ENCODE measurements at regions not wholly inside any gene's neighbourhood (a gene's known extent, or its start where the extent isn't known, plus 50 kb on each side); places are given as distances from the start of the nearest gene placed in this dataset.
"Not testable (repeated sequence)": the region's sequence is repeated elsewhere in the genome, so short reads cannot be mapped to it uniquely, and the experiment has no call there.

- DNase-seq: no peak
These were observed 734.6 kb upstream of the SLITRK1 start for GRCh38 chr13:84616864-84617263.

- DNase-seq: no peak
These were observed 727.4 kb upstream of the SLITRK1 start for GRCh38 chr13:84609716-84610115.

DNA sequence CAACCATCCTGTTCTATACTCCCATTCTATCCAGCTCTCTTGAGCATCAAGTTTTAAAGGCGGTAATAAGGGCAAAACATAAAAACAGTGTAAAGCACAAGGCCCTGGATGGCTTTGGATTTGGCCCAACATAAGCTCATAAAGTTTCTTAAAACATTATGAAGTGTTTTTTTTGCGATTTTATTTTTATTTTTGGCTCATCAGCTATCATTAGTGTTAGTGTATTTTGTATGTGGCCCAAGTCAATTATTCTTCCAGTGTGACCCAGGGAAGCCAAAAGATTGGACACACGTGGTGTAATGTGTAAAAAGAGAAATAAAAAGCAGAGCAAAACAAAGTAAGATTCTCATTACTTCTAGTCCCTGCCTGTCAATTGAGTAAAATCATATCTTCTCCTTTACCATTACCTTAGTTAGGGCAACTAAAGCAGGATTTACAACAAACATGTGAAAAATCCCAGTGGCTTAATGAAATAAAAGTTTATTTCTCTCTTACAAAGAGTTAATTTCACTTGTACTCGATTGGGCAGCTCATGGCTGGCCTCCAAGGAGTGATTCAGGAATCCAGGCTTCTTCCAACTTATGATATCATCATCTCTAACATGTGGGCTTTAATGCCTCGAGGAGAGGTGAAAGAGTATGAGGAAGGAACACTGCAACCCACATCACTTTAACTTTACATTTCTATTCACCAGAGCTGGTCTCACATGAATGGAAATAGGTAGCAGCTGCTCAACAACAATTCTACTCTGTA, 725.2 kb upstream of the SLITRK1 start:
- DNase-seq: no peak

DNA sequence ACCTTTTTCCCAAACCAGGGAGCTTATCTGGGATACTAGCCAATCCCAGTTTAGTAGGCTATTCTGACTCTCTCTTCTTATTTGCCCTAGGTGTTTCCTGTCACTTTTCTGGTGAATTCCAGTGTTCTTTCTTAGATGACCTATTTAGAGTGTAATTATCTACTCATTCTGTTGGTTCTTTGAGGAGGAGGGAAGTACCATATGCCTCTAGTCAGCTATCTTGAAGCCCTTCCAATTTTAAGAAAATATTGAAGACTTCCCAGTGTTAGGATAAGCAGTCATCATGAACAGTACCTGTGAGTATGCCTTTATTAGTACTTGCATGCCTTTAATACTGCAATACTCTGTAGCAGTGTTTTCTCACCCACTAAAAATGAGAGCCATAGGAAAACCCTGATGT, 724.3 kb upstream of the SLITRK1 start:
- no peak for DNase-seq

DNA sequence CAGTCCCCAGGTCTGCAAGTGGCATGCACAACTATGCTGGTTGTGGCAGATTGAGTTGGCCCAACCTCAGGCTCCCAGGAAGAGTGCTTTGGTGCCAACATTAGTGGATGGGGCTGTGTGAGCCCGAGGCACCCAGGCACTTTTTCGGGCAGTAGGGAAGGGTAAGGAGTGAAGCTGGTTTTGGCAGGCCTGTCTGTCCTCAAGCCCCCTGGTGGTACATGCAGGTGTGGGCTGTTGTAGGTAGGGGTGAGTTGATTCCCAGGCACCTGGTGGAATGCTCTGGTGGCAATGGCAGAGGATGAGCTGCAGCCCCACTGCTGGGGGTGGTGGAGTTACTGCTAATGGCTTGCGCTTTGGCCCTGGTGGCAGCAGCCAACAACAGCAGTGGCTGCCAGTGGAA, 723.7 kb upstream of the SLITRK1 start:
- no peak for DNase-seq

DNA sequence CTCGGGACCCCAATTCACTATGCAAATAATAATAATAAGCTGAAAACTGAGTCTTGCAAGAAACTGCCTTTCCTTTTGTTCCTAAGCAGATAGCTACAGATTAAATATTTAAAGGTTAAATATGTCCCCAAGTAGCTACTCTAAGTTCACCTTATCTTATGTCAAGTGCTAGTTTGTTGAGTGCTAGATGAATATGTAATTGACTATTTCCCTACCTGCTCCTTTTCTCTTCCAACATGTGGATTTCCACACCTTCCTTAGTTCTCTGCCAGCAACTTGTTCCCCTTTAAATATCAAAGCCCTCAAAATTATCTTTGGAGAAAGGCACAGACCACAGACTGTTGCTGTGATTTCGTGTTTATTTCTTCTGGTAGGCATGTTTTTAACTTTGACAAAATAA, 709.2 kb upstream of the SLITRK1 start:
- no peak for DNase-seq

DNA sequence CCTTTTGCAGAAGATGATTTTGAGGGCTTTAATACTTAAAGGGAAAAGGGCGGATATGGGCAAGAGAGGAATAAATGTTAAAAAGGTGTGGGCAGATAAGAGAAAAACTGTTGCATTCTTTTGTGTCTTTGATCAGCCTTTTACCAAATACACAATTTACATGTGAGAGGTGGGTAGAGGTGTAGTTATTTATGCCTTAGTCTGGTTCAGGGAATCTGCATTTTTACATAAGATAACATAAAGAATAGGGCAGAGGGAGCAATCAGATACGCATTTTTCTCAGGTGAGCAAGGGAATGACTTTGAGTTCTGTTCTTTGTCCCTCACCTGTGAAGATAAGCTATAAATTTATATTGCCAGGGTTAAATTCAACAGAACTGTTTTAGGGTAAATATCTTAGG, 708.4 kb upstream of the SLITRK1 start:
- no peak for DNase-seq

- DNase-seq: no peak
These were observed 705.7 kb upstream of the SLITRK1 start for GRCh38 chr13:84588023-84588422.

DNA sequence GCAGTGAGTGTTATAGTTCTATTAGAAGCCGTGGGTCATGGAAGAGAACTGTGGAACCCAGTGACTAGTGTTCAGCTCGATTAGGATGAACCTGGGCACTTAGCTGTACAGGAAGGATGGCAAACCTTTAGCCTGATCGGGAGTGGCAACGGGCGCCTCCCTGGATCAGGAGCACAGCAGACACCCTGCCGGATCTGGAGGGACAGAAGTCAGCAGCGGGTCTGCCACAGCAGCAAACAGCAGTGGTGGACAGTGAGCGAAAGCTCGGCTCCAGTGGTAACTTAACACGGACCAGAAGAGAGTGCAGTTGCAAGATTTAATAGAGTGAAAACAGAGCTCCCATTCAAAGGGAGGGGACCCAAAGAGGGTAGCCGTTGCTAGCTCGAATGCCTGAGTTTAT, 697.6 kb upstream of the SLITRK1 start:
- not testable (repeated sequence) for DNase-seq

DNA sequence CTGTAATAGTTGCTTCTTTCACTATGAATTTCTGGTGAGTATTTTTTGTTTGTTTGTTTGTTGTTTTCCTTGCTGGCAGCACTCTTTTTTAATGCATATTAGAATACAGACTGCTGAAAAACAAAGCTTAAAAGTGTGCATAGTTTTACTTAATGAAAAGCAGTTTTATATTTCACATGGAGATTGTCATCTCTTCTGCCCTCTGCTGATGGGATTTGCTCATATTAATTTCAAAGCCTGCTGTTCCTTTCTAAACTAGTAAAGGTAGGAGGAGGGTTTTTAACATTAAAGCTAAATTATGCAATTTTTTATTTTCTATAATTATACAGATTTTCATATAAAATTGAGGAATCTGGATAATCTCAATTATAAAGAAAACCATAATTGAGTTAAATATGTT, 692.6 kb upstream of the SLITRK1 start:
- DNase-seq: no peak

- no peak for DNase-seq
These were observed 689.0 kb upstream of the SLITRK1 start for GRCh38 chr13:84571264-84571663.

- DNase-seq: no peak
These were observed 688.6 kb upstream of the SLITRK1 start for GRCh38 chr13:84570831-84571230.

- no peak for DNase-seq
These were observed 687.1 kb upstream of the SLITRK1 start for GRCh38 chr13:84569366-84569765.

- no peak for DNase-seq
These were observed 685.6 kb upstream of the SLITRK1 start for GRCh38 chr13:84567848-84568247.

GRCh38 chr13:84566780-84567179, 684.5 kb upstream of the SLITRK1 start:
- DNase-seq: no peak

- no peak for DNase-seq
These were observed 681.3 kb upstream of the SLITRK1 start for GRCh38 chr13:84563611-84564010.

GRCh38 chr13:84553227-84553626, 671.0 kb upstream of the SLITRK1 start:
- DNase-seq: peak; percentile 19

DNA sequence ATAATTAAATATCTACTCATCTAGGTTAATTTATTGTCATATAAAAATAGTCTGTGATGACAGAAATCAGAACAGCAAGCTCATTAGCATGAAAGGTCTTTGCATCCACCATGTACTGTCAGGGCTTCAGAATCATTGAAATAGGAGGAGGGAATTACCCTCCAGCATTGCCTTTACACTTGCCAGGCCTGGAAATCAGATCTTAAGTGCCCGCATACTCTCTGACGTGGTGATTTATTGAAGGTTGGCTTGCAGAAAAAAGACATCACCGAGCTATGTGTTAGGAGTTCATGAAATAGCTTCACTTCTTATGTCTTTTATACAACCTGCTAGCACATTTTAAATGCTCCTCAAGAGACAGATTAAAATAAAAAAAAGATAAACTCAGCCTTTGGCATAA, 661.7 kb upstream of the SLITRK1 start:
- no peak for DNase-seq

DNA sequence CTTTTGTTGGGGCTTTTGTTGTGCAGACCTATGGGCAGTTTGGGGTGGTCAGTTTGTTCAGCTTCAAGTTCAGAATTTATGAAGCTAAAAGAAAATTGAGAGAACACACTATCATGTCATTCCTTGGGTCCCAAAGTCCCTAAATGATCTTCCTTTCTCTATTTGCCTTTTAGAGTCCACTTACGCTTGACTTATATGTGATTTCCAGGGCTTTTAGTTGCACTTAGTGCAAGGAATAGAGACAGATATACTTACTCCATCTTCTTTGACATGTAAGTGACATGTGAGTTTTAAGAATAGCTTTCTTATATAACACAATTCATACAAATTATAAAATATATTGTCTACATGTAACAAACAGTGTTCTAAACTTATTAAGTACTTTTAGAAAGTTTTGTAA, 660.1 kb upstream of the SLITRK1 start:
- DNase-seq: no peak

DNA sequence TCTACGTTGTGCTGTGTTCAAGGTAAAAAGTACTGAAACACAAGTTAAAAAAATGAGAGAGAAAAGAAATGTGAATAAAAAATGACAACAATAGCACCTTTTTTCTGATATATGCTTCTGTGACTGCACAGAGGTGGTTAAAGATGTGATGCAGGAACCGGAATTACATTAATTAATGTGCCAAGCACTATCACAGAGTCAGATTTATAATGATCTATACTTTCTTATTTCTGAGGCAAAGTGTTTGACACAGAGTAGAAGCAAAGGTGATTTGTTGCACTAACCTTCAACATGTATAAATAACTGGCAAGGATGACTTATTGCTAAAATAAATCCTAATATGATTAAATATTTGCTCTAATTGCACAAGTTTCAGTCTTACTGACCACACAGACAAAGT, 654.6 kb upstream of the SLITRK1 start:
- DNase-seq: no peak

DNA sequence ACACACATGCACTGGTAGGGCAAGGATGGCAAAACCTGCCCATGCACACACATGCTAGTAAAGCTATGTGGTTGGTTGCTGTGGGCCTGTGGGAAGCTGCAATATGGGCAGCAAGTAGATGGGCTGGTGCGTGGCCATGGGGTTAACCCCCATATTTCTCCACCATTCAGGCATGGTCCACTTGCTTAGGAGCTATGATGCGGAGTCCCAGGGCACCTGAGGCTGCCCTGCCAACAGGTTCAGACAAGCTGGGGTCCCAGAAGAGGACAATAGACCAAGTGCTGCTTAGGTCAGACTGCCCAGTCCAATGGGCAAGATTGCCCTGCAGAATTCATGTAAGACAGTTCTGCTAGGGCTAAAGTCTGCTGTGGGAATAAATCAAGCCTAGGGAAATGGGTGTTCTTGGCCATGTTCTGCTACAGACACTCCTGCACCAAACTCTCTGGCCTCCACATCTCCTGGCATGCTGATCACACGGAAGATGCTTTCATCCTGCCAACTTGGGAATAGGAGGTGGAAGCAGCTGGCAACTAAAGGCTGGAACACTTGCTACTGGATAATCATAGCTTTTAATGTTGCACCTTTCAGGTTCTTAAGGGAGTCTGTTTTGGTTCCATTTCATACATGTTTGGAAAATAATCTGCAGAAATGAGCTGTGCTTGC, 646.3 kb upstream of the SLITRK1 start:
- no peak for DNase-seq

DNA sequence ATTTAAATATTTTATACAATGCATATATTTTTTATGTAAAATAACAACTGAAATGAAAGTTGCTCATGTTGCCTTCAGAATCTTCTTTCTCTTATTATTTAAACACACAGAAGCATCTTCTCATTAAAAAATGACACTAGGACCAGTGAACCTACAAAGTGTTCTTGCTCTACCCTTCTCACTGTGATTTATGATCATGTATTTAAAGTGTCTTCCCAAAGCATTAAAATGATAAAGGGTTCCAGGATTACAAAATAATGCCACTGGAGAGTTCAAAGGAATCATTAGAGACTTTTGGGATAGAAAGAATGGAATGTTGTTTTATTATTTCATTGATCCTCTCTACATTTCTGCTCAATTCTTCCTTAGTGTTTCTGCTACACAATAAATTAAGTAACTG, 643.6 kb upstream of the SLITRK1 start:
- DNase-seq: no peak

- no peak for DNase-seq
These were observed 642.3 kb upstream of the SLITRK1 start for GRCh38 chr13:84524586-84524985.

GRCh38 chr13:84500016-84500415, 617.7 kb upstream of the SLITRK1 start:
- DNase-seq: no peak

GRCh38 chr13:84497613-84498012, 615.3 kb upstream of the SLITRK1 start:
- no peak for DNase-seq
